ENCODE measurements at regions not wholly inside any gene's neighbourhood (a gene's known extent, or its start where the extent isn't known, plus 50 kb on each side); places are given as distances from the start of the nearest gene placed in this dataset.

DNA sequence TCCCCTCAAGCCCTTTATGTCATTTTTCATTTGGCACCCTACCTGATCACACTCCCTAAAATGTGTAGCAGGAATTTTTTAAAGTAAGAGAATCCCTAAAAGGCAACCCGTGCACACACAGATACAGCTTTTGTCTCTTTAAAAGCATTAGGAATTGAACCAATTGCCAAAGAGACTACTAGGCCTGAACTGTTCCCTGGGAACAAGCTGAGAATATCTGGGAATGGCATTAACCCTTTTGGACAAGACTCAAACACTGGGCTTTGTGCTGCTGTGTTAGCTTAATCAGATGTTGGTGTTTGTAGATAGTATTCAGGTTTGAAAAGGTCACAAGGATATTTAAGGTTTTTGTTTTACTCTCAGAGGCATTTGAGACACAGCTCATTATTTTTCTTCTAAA is 414.4 kb upstream of the PDZRN3 start:
- Histone ChIP-seq H3K4me3 (ENCODE audit: low read length) (no peak overlapping the region), H3F3A (ENCODE audit: insufficient read depth, low read length, poor library complexity, severe bottlenecking) (no peaks in the 10 kb centered on the region), H3K4me2 (ENCODE audit: low read length) (no peak overlapping the region), H3K36me3 (ENCODE audit: insufficient read depth, low read length) (no peaks in the 10 kb centered on the region), H4K20me1 (ENCODE audit: insufficient read depth) (no peaks in the 10 kb centered on the region), H3K9me2 (ENCODE audit: insufficient read depth, low read length) (no peaks in the 10 kb centered on the region), H3K27me3 (ENCODE audit: insufficient read depth, low read depth, low read length) (no peaks in the 10 kb centered on the region), H3K9ac (ENCODE audit: low read length) (no peak overlapping the region), H2AFZ (ENCODE audit: low read depth, low read length) (no peak overlapping the region), H3K27ac (ENCODE audit: low read length) (no peak overlapping the region), H3K9me3 (ENCODE audit: low read length) (no peaks in the 10 kb centered on the region), H3K79me2 (replicated peaks; ENCODE audit: insufficient read depth, low read length) (no peaks in the 10 kb centered on the region)
- TF ChIP-seq EP300 (conservative IDR thresholded peaks at IDR 0.05; ENCODE audit: poor library complexity, severe bottlenecking) (no peak), RAD21 (conservative IDR thresholded peaks at IDR 0.05) (no peak), MXI1 (conservative IDR thresholded peaks at IDR 0.05; ENCODE audit: poor library complexity, severe bottlenecking) (no peak), EZH2 (IDR thresholded peaks at IDR 0.05; ENCODE audit: borderline replicate concordance, insufficient read depth, low read length, poor library complexity, severe bottlenecking) (no peak), POLR2AphosphoS5 (IDR thresholded peaks at IDR 0.05) (no peak)
- TF ChIP-seq, protein P1, sequence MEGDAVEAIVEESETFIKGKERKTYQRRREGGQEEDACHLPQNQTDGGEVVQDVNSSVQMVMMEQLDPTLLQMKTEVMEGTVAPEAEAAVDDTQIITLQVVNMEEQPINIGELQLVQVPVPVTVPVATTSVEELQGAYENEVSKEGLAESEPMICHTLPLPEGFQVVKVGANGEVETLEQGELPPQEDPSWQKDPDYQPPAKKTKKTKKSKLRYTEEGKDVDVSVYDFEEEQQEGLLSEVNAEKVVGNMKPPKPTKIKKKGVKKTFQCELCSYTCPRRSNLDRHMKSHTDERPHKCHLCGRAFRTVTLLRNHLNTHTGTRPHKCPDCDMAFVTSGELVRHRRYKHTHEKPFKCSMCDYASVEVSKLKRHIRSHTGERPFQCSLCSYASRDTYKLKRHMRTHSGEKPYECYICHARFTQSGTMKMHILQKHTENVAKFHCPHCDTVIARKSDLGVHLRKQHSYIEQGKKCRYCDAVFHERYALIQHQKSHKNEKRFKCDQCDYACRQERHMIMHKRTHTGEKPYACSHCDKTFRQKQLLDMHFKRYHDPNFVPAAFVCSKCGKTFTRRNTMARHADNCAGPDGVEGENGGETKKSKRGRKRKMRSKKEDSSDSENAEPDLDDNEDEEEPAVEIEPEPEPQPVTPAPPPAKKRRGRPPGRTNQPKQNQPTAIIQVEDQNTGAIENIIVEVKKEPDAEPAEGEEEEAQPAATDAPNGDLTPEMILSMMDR (IDR thresholded peaks at IDR 0.05; ENCODE audit: poor library complexity, severe bottlenecking), result no peak
- TF ChIP-seq, protein P2, sequence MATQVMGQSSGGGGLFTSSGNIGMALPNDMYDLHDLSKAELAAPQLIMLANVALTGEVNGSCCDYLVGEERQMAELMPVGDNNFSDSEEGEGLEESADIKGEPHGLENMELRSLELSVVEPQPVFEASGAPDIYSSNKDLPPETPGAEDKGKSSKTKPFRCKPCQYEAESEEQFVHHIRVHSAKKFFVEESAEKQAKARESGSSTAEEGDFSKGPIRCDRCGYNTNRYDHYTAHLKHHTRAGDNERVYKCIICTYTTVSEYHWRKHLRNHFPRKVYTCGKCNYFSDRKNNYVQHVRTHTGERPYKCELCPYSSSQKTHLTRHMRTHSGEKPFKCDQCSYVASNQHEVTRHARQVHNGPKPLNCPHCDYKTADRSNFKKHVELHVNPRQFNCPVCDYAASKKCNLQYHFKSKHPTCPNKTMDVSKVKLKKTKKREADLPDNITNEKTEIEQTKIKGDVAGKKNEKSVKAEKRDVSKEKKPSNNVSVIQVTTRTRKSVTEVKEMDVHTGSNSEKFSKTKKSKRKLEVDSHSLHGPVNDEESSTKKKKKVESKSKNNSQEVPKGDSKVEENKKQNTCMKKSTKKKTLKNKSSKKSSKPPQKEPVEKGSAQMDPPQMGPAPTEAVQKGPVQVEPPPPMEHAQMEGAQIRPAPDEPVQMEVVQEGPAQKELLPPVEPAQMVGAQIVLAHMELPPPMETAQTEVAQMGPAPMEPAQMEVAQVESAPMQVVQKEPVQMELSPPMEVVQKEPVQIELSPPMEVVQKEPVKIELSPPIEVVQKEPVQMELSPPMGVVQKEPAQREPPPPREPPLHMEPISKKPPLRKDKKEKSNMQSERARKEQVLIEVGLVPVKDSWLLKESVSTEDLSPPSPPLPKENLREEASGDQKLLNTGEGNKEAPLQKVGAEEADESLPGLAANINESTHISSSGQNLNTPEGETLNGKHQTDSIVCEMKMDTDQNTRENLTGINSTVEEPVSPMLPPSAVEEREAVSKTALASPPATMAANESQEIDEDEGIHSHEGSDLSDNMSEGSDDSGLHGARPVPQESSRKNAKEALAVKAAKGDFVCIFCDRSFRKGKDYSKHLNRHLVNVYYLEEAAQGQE (IDR thresholded peaks at IDR 0.05; ENCODE audit: borderline replicate concordance), result no peak

DNA sequence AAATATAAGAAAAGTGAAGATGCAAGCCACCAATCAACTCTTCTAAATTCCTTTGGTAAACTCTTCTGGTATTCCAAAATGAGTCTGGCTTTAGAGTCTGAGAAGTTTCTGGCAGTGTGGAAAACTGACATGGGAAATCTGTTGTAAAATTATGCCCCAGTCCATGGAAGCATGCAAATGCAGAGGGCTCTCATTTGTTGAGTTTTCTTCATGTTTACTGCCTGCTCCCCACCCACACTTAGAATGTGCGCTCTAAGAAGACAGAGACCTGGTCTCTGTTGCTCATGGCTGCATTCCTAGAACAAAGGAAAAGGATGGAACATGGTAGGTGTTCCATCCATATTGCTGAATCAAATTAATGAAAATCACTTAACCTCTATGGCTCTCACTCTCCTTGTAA is 411.8 kb upstream of the PDZRN3 start:
- H3K9me2 ChIP-seq (ENCODE audit: insufficient read depth, low read length), result no peaks in the 10 kb centered on the region

More for the DNA sequence above, 411.8 kb upstream of the PDZRN3 start:
- no peak overlapping the region for H3K4me3 ChIP-seq (ENCODE audit: low read length)
- no peaks in the 10 kb centered on the region for H4K20me1 ChIP-seq (ENCODE audit: insufficient read depth)
- H3K36me3 ChIP-seq (ENCODE audit: insufficient read depth, low read length), result no peaks in the 10 kb centered on the region
- no peaks in the 10 kb centered on the region for H3K9me3 ChIP-seq (ENCODE audit: low read length)
- H3K27ac ChIP-seq (ENCODE audit: low read length), result no peak overlapping the region
- no peak overlapping the region for H3K4me2 ChIP-seq (ENCODE audit: low read length)
- H3F3A ChIP-seq (ENCODE audit: insufficient read depth, low read length, poor library complexity, severe bottlenecking), result no peaks in the 10 kb centered on the region
- no peak overlapping the region for H3K9ac ChIP-seq (ENCODE audit: low read length)
- no peak overlapping the region for H2AFZ ChIP-seq (ENCODE audit: low read depth, low read length)
- no peaks in the 10 kb centered on the region for H3K79me2 ChIP-seq (replicated peaks; ENCODE audit: insufficient read depth, low read length)
- TF ChIP-seq SMC3 (conservative IDR thresholded peaks at IDR 0.05; ENCODE audit: poor library complexity) (no peak), EZH2 (IDR thresholded peaks at IDR 0.05; ENCODE audit: borderline replicate concordance, insufficient read depth, low read length, poor library complexity, severe bottlenecking) (no peak), EP300 (conservative IDR thresholded peaks at IDR 0.05; ENCODE audit: poor library complexity, severe bottlenecking) (no peak), POLR2AphosphoS5 (IDR thresholded peaks at IDR 0.05) (no peak), RAD21 (conservative IDR thresholded peaks at IDR 0.05) (no peak), MXI1 (conservative IDR thresholded peaks at IDR 0.05; ENCODE audit: poor library complexity, severe bottlenecking) (no peak), TAF1 (IDR thresholded peaks at IDR 0.05; ENCODE audit: low read depth) (no peak)
- TF ChIP-seq, protein P1 (IDR thresholded peaks at IDR 0.05; ENCODE audit: poor library complexity, severe bottlenecking), result no peak
- TF ChIP-seq, protein P2 (IDR thresholded peaks at IDR 0.05; ENCODE audit: borderline replicate concordance), result no peak
- H3K27me3 ChIP-seq (ENCODE audit: insufficient read depth, low read depth, low read length), result no peaks in the 10 kb centered on the region
